ENCODE measurements at regions not wholly inside any gene's neighbourhood (a gene's known extent, or its start where the extent isn't known, plus 50 kb on each side); places are given as distances from the start of the nearest gene placed in this dataset.

GRCh38 chr6:131349199-131349598 lies 213.9 kb downstream of the AKAP7 start:
- no peak for TF ChIP-seq MAFK (IDR thresholded peaks at IDR 0.05; ENCODE audit: partially characterized antibody)
- no peak for TF ChIP-seq HMGXB4 (CRISPR knock-in tag; IDR thresholded peaks at IDR 0.05; ENCODE audit: borderline replicate concordance)
- no peak for TF ChIP-seq CTCF (IDR thresholded peaks at IDR 0.05)
- TF ChIP-seq HOXA7 (CRISPR knock-in tag; IDR thresholded peaks at IDR 0.05), result no peak

Data from A549 (cell line).